Natural killer cell (primary cell): ENCODE measurements at regions not wholly inside any gene's neighbourhood (a gene's known extent, or its start where the extent isn't known, plus 50 kb on each side); places are given as distances from the start of the nearest gene placed in this dataset.
"Not testable (repeated sequence)": the region's sequence is repeated elsewhere in the genome, so short reads cannot be mapped to it uniquely, and the experiment has no call there.

Source experiments
- ATAC-seq, 3 donors: fragments of 150-1000 bp in 2 of 3; fragments of 200-7000 bp in 1 of 3; cut with Tn5 transposase; 1 replicate in 1 of 3; 2 replicates in 2 of 3; pipeline ENCODE4 v1.10.0; 2021; ENCODE audit warnings: mild to moderate bottlenecking in 2 of 3, moderate library complexity in 2 of 3
- DNase-seq, 2 donors: peaks; one replicate each; pipeline versions ENCODE4 v3.0.0 to v3.0.0-alpha.2; 2013 to 2021; ENCODE audit warnings: mixed read lengths in 1 of 2
- H3K27ac ChIP-seq: one replicate; pipeline ENCODE4 v1.5.1; 2013; ENCODE audit warnings: mild to moderate bottlenecking, low read length
- H3K27me3 ChIP-seq: one replicate; pipeline ENCODE4 v1.6.1; 2013; ENCODE audit warnings: low read length; ENCODE audit not compliant: control insufficient read depth, insufficient read depth
- H3K36me3 ChIP-seq: one replicate; pipeline ENCODE4 v1.6.1; 2013; ENCODE audit warnings: low read length; ENCODE audit not compliant: control insufficient read depth, insufficient read depth
- H3K4me1 ChIP-seq: one replicate; pipeline ENCODE4 v1.6.1; 2013; ENCODE audit warnings: low read length; ENCODE audit not compliant: control insufficient read depth, insufficient read depth
- H3K4me3 ChIP-seq: one replicate; pipeline ENCODE4 v1.5.1; 2013; ENCODE audit warnings: low read length
- H3K9me3 ChIP-seq: one replicate; pipeline ENCODE4 v1.6.1; 2013; ENCODE audit warnings: low read length; ENCODE audit not compliant: control insufficient read depth, insufficient read depth
- H3K27ac Mint-ChIP-seq, 2 donors: one replicate each; pipeline ENCODE4 v1.8.0; 2022; ENCODE audit warnings: mild to moderate bottlenecking in 2 of 2, mixed read lengths in 2 of 2, moderate library complexity in 1 of 2
- H3K27me3 Mint-ChIP-seq, 2 donors: one replicate each; pipeline ENCODE4 v1.8.0; 2022; ENCODE audit warnings: low read depth in 2 of 2, mixed read lengths in 2 of 2
- H3K36me3 Mint-ChIP-seq: one replicate; pipeline ENCODE4 v1.8.0; 2022; ENCODE audit warnings: mixed read lengths
- H3K4me1 Mint-ChIP-seq, 2 donors: one replicate each; pipeline ENCODE4 v1.8.0; 2022; ENCODE audit warnings: mixed read lengths in 2 of 2
- H3K4me3 Mint-ChIP-seq: one replicate; pipeline ENCODE4 v1.8.0; 2022; ENCODE audit warnings: mild to moderate bottlenecking, moderate library complexity, mixed read lengths
- H3K9me3 Mint-ChIP-seq, 2 donors: one replicate each; pipeline ENCODE4 v1.8.0; 2022; ENCODE audit warnings: mixed read lengths in 2 of 2
- CTCF ChIP-seq: fragments of 200-600 bp; IDR thresholded peaks from one replicate; pipeline ENCODE4 v1.8.0; 2022; ENCODE audit warnings: antibody characterized with exemption
- WGBS: methylation state at CpG from one replicate; pipeline ENCODE4 v1.1.7; 2013; ENCODE audit warnings: missing lambda C conversion rate; ENCODE audit not compliant: insufficient coverage; 5-methylcytosine and 5-hydroxymethylcytosine counted together
- intact Hi-C: fragments of 100-400 bp; cut with micrococcal nuclease; formaldehyde crosslinking; loops from one replicate; pipeline ENCODE4 v1.14.2; 2022

- H3K36me3 ChIP-seq = no peaks in the 10 kb centered on the region
- no peak for TF ChIP-seq CTCF
- H3K9me3 ChIP-seq = peaks cover 6% of the 10 kb centered on the region
- no peaks in the 10 kb centered on the region for H3K36me3 Mint-ChIP-seq
- no peaks in the 10 kb centered on the region for H3K4me1 ChIP-seq
- H3K27me3 ChIP-seq = no peaks in the 10 kb centered on the region
- intact Hi-C loops = no loop called here
- no peak for DNase-seq
- peaks cover 2 to 8% of the 10 kb centered on the region in 2 donors for H3K9me3 Mint-ChIP-seq
- H3K27me3 Mint-ChIP-seq = no peaks in the 10 kb centered on the region
- H3K27ac ChIP-seq = no peak overlapping the region
- no peaks in the 10 kb centered on the region for H3K4me1 Mint-ChIP-seq
- ATAC-seq = no peak
- H3K27ac Mint-ChIP-seq = no peak overlapping the region
- no peak overlapping the region for H3K4me3 Mint-ChIP-seq
- H3K4me3 ChIP-seq = no peak overlapping the region
These were observed 544.6 kb upstream of the RAG2 start for GRCh38 chr11:37142591-37142990.

DNA sequence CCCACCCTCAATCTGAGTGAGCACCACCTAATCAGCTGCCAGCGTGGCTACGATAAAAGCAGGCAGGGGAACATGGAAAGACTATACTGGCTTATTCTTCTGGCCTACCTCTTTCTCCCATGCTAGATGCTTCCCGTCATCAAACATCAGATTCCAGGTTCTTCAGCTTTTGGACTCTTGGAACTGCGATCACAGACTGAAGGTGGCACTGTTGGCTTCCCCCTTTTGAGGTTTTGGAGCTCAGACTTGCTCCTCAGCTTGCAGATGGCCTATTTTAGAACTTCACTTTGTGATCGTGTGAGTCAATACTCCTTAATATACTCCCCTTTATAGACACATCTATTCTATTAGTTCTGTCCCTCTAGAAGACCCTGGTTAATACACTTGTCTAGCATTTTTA is 543.7 kb upstream of the RAG2 start:
- WGBS = 87% methylated on average over 5 of the region's 5 CpGs
- Mint-ChIP-seq H3K4me1 (no peaks in the 10 kb centered on the region), H3K27ac (no peak overlapping the region), H3K27me3 (no peaks in the 10 kb centered on the region), H3K4me3 (no peak overlapping the region), H3K36me3 (no peaks in the 10 kb centered on the region), H3K9me3 (peaks cover 2 to 8% of the 10 kb centered on the region in 2 donors)
- no peaks in the 10 kb centered on the region for H3K4me1 ChIP-seq
- H3K27me3 ChIP-seq = no peaks in the 10 kb centered on the region
- no peaks in the 10 kb centered on the region for H3K36me3 ChIP-seq
- intact Hi-C loops = no loop called here
- H3K27ac ChIP-seq = no peak overlapping the region
- no peak for TF ChIP-seq CTCF
- H3K4me3 ChIP-seq = no peak overlapping the region
- ATAC-seq (no peak), DNase-seq (no peak)
- peaks cover 6% of the 10 kb centered on the region for H3K9me3 ChIP-seq

- H3K27ac Mint-ChIP-seq, DNase-seq, H3K4me3 ChIP-seq, H3K4me1 Mint-ChIP-seq, ATAC-seq, H3K27me3 ChIP-seq, H3K9me3 ChIP-seq, H3K36me3 Mint-ChIP-seq, H3K4me3 Mint-ChIP-seq, H3K36me3 ChIP-seq, H3K4me1 ChIP-seq, H3K27ac ChIP-seq, intact Hi-C loops, H3K27me3 Mint-ChIP-seq: not testable (repeated sequence)
- 85% methylated on average over 6 of the region's 6 CpGs for WGBS
- peaks cover 9 to 11% of the 10 kb centered on the region in 2 donors for H3K9me3 Mint-ChIP-seq
These were observed 537.6 kb upstream of the RAG2 start for GRCh38 chr11:37135606-37136005.

DNA sequence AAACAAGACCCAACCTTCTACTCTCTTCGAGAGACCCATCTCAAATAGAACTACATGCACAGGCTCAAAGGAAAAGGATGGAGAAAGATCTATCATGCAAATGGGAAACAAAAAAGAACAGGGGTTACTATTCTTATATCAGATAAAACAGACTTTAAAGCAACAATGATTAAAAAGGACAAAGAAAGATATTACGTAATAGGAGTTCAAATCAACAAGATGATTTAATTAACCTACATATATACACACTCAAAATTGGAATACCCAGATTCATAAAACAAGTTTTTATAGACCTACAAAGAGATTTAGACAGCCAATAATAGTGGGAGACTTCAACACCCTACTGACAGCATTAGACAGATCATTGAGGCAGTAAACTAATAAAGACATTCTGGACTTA is 536.6 kb upstream of the RAG2 start:
- intact Hi-C loops = no loop called here
- DNase-seq (no peak), ATAC-seq (no peak)
- Mint-ChIP-seq H3K4me3 (no peak overlapping the region), H3K4me1 (no peaks in the 10 kb centered on the region), H3K36me3 (no peaks in the 10 kb centered on the region), H3K27me3 (no peaks in the 10 kb centered on the region), H3K27ac (no peak overlapping the region), H3K9me3 (peaks cover 9 to 11% of the 10 kb centered on the region in 2 donors)
- H3K27ac ChIP-seq = no peak overlapping the region
- no peak for TF ChIP-seq CTCF
- H3K36me3 ChIP-seq = no peaks in the 10 kb centered on the region
- H3K9me3 ChIP-seq = peaks cover 3% of the 10 kb centered on the region
- H3K4me1 ChIP-seq = no peaks in the 10 kb centered on the region
- no peaks in the 10 kb centered on the region for H3K27me3 ChIP-seq
- WGBS = 60% methylated on average over 1 of the region's 2 CpGs
- no peak overlapping the region for H3K4me3 ChIP-seq
